Chondrocyte (in vitro differentiated cells): ENCODE measurements at regions not wholly inside any gene's neighbourhood (a gene's known extent, or its start where the extent isn't known, plus 50 kb on each side); places are given as distances from the start of the nearest gene placed in this dataset.

Experiments used
- DNase-seq: peaks from one replicate; pipeline ENCODE4 v3.0.0; 2021; ENCODE audit warnings: mixed read lengths, low spot score
- H3K27ac Mint-ChIP-seq: one replicate; pipeline ENCODE4 v1.8.0; 2021; ENCODE audit warnings: mild to moderate bottlenecking, moderate library complexity, mixed read lengths; ENCODE audit not compliant: unreplicated experiment
- H3K27me3 Mint-ChIP-seq: 2 replicates; pipeline ENCODE4 v1.8.0; 2021; ENCODE audit warnings: low read depth, mixed read lengths
- H3K36me3 Mint-ChIP-seq: 2 replicates; pipeline ENCODE4 v1.8.0; 2021; ENCODE audit warnings: low read depth, mixed read lengths
- H3K4me1 Mint-ChIP-seq: 2 replicates; pipeline ENCODE4 v1.8.0; 2021; ENCODE audit warnings: low read depth, mild to moderate bottlenecking, mixed read lengths
- H3K4me3 Mint-ChIP-seq: one replicate; pipeline ENCODE4 v1.8.0; 2021; ENCODE audit warnings: mild to moderate bottlenecking, moderate library complexity, mixed read lengths; ENCODE audit not compliant: unreplicated experiment
- H3K9me3 Mint-ChIP-seq: 2 replicates; pipeline ENCODE4 v1.8.0; 2021; ENCODE audit warnings: low read depth, mixed read lengths
- TF ChIP-seq, protein P1 (sequence below): fragments of 200-600 bp; sonication (generic); IDR thresholded peaks from 2 replicates; pipeline ENCODE4 v1.5.0; 2021; ENCODE audit warnings: antibody characterized with exemption, mild to moderate bottlenecking, moderate library complexity

DNA sequence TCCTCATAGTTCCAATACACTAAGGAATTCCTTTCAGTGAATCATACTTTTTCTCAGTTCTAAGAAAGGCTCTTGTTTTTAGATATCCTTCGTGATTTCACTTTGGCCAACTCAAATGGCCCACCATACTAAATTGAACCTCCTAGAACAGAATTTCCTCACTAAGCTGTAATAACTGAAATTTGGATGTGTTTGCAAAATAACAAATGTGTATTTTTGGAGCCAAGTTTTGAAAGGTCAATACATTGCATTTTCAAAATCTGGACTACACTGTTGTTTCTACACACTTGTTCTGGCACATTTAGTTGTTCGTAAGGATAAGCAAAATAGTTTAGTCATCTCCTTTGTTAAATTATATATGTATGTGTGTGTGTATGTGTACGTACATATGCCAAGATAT, 439.0 kb upstream of the STXBP6 start:
- DNase-seq = no peak
- Mint-ChIP-seq H3K9me3 (no peaks in the 10 kb centered on the region), H3K4me1 (no peaks in the 10 kb centered on the region), H3K27ac (no peak overlapping the region), H3K27me3 (no peaks in the 10 kb centered on the region), H3K36me3 (no peaks in the 10 kb centered on the region), H3K4me3 (no peak overlapping the region)
- TF ChIP-seq, protein P1, sequence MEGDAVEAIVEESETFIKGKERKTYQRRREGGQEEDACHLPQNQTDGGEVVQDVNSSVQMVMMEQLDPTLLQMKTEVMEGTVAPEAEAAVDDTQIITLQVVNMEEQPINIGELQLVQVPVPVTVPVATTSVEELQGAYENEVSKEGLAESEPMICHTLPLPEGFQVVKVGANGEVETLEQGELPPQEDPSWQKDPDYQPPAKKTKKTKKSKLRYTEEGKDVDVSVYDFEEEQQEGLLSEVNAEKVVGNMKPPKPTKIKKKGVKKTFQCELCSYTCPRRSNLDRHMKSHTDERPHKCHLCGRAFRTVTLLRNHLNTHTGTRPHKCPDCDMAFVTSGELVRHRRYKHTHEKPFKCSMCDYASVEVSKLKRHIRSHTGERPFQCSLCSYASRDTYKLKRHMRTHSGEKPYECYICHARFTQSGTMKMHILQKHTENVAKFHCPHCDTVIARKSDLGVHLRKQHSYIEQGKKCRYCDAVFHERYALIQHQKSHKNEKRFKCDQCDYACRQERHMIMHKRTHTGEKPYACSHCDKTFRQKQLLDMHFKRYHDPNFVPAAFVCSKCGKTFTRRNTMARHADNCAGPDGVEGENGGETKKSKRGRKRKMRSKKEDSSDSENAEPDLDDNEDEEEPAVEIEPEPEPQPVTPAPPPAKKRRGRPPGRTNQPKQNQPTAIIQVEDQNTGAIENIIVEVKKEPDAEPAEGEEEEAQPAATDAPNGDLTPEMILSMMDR = no peak

DNA sequence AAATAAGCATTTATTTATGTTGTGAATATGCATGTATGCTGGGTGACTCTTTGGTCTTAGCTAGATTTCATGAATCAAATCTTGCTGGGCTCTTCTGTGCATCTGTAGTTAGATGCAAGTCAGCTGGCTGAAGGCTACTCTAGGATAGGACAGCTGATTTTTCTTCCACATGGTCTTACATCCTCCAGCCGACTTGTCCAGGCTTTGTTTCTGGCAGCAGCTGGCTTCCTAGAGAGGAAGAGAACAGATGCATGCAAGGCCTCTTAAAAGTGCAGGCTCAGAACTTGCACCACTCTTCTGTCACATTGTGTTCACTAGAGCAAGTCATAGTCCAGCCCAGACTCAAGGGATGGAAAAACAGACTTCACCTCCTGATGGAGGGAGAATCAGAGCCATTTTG, 435.4 kb upstream of the STXBP6 start:
- Mint-ChIP-seq H3K4me3 (no peak overlapping the region), H3K9me3 (no peaks in the 10 kb centered on the region), H3K27ac (no peak overlapping the region)

DNA sequence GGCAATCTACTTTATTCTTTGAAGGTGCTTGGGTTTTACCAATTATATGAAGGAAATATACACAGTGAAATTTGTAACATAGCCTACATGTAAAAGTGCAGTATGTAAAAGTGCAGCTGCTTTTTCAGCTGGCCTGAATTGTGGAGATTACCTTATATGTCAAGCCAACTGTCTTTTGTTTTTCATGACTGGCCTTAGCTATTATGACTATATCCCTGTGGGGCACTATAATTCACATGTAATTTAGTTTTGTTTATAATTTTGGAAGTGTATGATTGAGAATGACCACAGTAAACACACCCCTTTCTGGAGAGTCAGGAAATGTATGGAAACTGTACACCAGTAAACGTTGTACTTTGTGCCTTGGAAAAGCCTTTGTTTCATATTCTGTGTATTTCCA, 435.0 kb upstream of the STXBP6 start:
- TF ChIP-seq, protein P1 = no peak
- Mint-ChIP-seq H3K27me3 (no peaks in the 10 kb centered on the region), H3K4me1 (no peaks in the 10 kb centered on the region), H3K36me3 (no peaks in the 10 kb centered on the region), H3K9me3 (no peaks in the 10 kb centered on the region), H3K4me3 (no peak overlapping the region), H3K27ac (no peak overlapping the region)
- DNase-seq = no peak

More for the DNA sequence above, 435.4 kb upstream of the STXBP6 start:
- no peak for DNase-seq
- Mint-ChIP-seq H3K36me3 (no peaks in the 10 kb centered on the region), H3K4me1 (no peaks in the 10 kb centered on the region), H3K27me3 (no peaks in the 10 kb centered on the region)
- TF ChIP-seq, protein P1 = no peak

DNA sequence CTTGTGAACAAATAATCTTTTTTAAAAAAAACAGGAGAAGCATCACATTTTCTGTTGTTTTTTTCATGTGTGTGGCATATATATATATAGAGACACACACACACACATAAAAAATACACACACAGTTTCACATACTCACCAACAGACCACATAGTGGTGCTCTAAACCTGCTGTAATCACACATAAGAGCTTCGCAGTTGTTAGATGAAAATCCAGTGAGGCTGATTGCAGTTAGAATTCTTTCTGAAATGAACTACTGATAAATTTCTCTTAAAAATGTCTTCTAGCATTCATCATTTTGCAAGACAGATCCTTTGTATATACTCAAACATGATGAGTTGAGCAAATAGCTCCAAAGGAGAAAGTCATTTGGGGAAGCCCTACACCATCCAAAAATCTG, 434.3 kb upstream of the STXBP6 start:
- TF ChIP-seq, protein P1 = no peak
- Mint-ChIP-seq H3K27ac (no peak overlapping the region), H3K9me3 (no peaks in the 10 kb centered on the region), H3K36me3 (no peaks in the 10 kb centered on the region), H3K27me3 (no peaks in the 10 kb centered on the region), H3K4me3 (no peak overlapping the region), H3K4me1 (no peaks in the 10 kb centered on the region)
- DNase-seq = no peak

DNA sequence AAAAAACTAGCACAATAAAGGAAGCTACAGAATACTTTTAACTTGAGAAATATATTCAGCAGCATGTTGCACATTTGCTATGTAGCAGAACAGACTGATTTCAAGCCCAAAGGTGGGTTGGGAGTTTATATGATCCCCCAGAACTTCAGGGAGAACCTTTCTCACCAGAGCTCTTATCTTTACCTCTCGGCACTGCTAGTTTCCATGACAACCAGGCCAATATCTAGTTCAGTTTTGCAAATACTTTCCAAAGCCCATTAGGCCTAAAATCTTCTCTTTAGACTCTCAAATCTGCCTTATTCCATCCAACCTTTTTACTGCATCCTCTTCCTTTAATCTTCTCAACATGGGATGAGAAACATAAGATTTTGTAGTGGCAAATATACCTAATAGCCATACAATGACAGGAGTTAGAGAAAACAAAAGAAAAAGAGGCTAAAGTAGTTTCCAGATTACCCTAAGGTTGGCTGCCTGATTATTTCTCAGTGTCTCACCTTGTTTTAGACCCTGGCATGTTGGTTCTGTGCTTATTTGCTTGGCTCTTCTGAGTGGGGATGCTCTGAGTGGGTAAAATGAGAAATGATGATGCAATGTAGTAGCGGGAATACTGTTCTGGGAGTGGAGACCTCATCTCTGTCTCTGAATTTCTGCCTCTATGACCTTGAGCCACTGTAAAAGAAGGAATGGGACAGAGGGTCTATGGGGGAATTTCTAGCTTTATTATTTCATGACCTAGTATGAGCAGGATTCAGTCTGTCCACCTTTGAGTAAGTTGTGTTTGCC, 427.6 kb upstream of the STXBP6 start:
- no peaks in the 10 kb centered on the region for H3K36me3 Mint-ChIP-seq
- H3K4me3 Mint-ChIP-seq = no peak overlapping the region
- H3K27me3 Mint-ChIP-seq = no peaks in the 10 kb centered on the region
- TF ChIP-seq, protein P1 = no peak
- H3K4me1 Mint-ChIP-seq = no peaks in the 10 kb centered on the region
- DNase-seq = no peak
- H3K9me3 Mint-ChIP-seq = peaks cover 8% of the 10 kb centered on the region
- H3K27ac Mint-ChIP-seq = no peak overlapping the region
